CD14-positive monocyte (primary cell): ENCODE measurements at regions not wholly inside any gene's neighbourhood (a gene's known extent, or its start where the extent isn't known, plus 50 kb on each side); places are given as distances from the start of the nearest gene placed in this dataset.

ENCODE experiments used
- DNase-seq, 3 donors: peaks; one replicate each; pipeline ENCODE4 v3.0.0-alpha.2; 2011 to 2022
- H2AFZ ChIP-seq: 2 replicates; pipeline ENCODE4 v1.6.0; 2012; ENCODE audit warnings: mild to moderate bottlenecking, low read depth, low read length, inconsistent platforms; ENCODE audit not compliant: insufficient read depth, poor library complexity, severe bottlenecking
- H3K27ac ChIP-seq, 2 donors: 1 replicate in 1 of 2; 2 replicates in 1 of 2; pipeline ENCODE4 v1.5.1; 2012 to 2013; ENCODE audit warnings: low read length in 2 of 2, control low read depth in 1 of 2, inconsistent platforms in 1 of 2, low read depth in 1 of 2, mild to moderate bottlenecking in 1 of 2
- H3K27me3 ChIP-seq, 2 donors: one replicate each; pipeline versions ENCODE4 v1.6.0 to v1.6.1; 2011 to 2013; ENCODE audit warnings: low read length in 2 of 2; ENCODE audit not compliant: control insufficient read depth in 2 of 2, insufficient read depth in 2 of 2
- H3K36me3 ChIP-seq, 2 donors: replicated peaks in 1 of 2; 1 replicate in 1 of 2; 2 replicates in 1 of 2; pipeline versions ENCODE4 v1.5.1 to v1.6.1; 2012 to 2013; ENCODE audit warnings: low read length in 2 of 2, control low read depth in 1 of 2, inconsistent platforms in 1 of 2, mild to moderate bottlenecking in 1 of 2; ENCODE audit not compliant: insufficient read depth in 2 of 2, control insufficient read depth in 1 of 2
- H3K4me1 ChIP-seq, 2 donors: 1 replicate in 1 of 2; 2 replicates in 1 of 2; pipeline versions ENCODE4 v1.5.1 to v1.6.1; 2012 to 2013; ENCODE audit warnings: low read length in 2 of 2, control low read depth in 1 of 2, inconsistent platforms in 1 of 2, mild to moderate bottlenecking in 1 of 2, moderate library complexity in 1 of 2; ENCODE audit not compliant: insufficient read depth in 2 of 2, control insufficient read depth in 1 of 2
- H3K4me2 ChIP-seq: replicated peaks from 2 replicates; pipeline ENCODE3; 2012; ENCODE audit warnings: low read length, moderate library complexity, mild to moderate bottlenecking; ENCODE audit not compliant: poor library complexity, severe bottlenecking; ENCODE audit errors: extremely low read depth
- H3K4me3 ChIP-seq, 3 experiments: fragments of 200-600 bp in 1 of 3; sonication (generic) in 1 of 3; replicated peaks in 1 of 3; 1 replicate in 2 of 3; 2 replicates in 1 of 3; pipeline ENCODE4 v1.5.1; 2011 to 2013; ENCODE audit warnings: low read length in 3 of 3, mild to moderate bottlenecking in 3 of 3, control low read depth in 2 of 3, low read depth in 2 of 3, inconsistent platforms in 1 of 3, moderate library complexity in 1 of 3
- H3K79me2 ChIP-seq: 2 replicates; pipeline ENCODE4 v1.6.0; 2012; ENCODE audit warnings: mild to moderate bottlenecking, control low read depth, inconsistent platforms, low read length, moderate library complexity; ENCODE audit not compliant: insufficient read depth
- H3K9ac ChIP-seq: 2 replicates; pipeline ENCODE4 v1.6.0; 2017; ENCODE audit warnings: low read length, mild to moderate bottlenecking; ENCODE audit not compliant: insufficient read depth, poor library complexity, severe bottlenecking
- H3K9me3 ChIP-seq, 2 donors: replicated peaks in 1 of 2; 1 replicate in 1 of 2; 2 replicates in 1 of 2; pipeline versions ENCODE4 v1.5.1 to v1.6.1; 2012 to 2013; ENCODE audit warnings: low read length in 2 of 2, control low read depth in 1 of 2; ENCODE audit not compliant: control insufficient read depth in 1 of 2, insufficient read depth in 1 of 2
- H4K20me1 ChIP-seq: 2 replicates; pipeline ENCODE4 v1.6.0; 2012; ENCODE audit warnings: mild to moderate bottlenecking, low read length, control low read depth, moderate library complexity; ENCODE audit not compliant: insufficient read depth
- H3K27ac Mint-ChIP-seq, 7 donors: one replicate each; pipeline ENCODE4 v1.8.0; 2020; ENCODE audit warnings: mild to moderate bottlenecking in 7 of 7, mixed read lengths in 7 of 7, moderate library complexity in 6 of 7, inconsistent platforms in 2 of 7
- H3K27me3 Mint-ChIP-seq, 3 donors: one replicate each; pipeline ENCODE4 v1.8.0; 2021 to 2022; ENCODE audit warnings: low read depth in 3 of 3, mild to moderate bottlenecking in 3 of 3, mixed read lengths in 3 of 3, moderate library complexity in 3 of 3, inconsistent platforms in 1 of 3
- H3K36me3 Mint-ChIP-seq, 2 donors: one replicate each; pipeline ENCODE4 v1.8.0; 2020; ENCODE audit warnings: mixed read lengths in 2 of 2, inconsistent platforms in 1 of 2, mild to moderate bottlenecking in 1 of 2
- H3K4me1 Mint-ChIP-seq: one replicate; pipeline ENCODE4 v1.8.0; 2020; ENCODE audit warnings: mild to moderate bottlenecking, mixed read lengths
- H3K4me3 Mint-ChIP-seq, 2 donors: one replicate each; pipeline ENCODE4 v1.8.0; 2020; ENCODE audit warnings: mild to moderate bottlenecking in 2 of 2, mixed read lengths in 2 of 2, moderate library complexity in 1 of 2
- H3K9me3 Mint-ChIP-seq, 7 donors: one replicate each; pipeline ENCODE4 v1.8.0; 2020 to 2022; ENCODE audit warnings: mixed read lengths in 7 of 7, mild to moderate bottlenecking in 6 of 7, moderate library complexity in 6 of 7, inconsistent platforms in 2 of 7
- WGBS: methylation state at CpG from one replicate; pipeline ENCODE4 v1.1.5; 2013; ENCODE audit warnings: missing lambda C conversion rate; ENCODE audit not compliant: insufficient coverage; 5-methylcytosine and 5-hydroxymethylcytosine counted together
- intact Hi-C, 2 donors: fragments of 100-400 bp; cut with micrococcal nuclease; formaldehyde crosslinking; loops; one replicate each; pipeline versions ENCODE4 v1.15.0 to v1.15.1; 2023
- TF ChIP-seq, protein P1 (sequence below): fragments of 200-600 bp; IDR thresholded peaks from one replicate; pipeline ENCODE4 v1.8.0; 2022; ENCODE audit warnings: antibody characterized with exemption, mild to moderate bottlenecking

- intact Hi-C loops: no loop called here
- no CpG with 5 or more reads among the region's 2 CpGs for WGBS
- no peak overlapping the region for H3K9ac ChIP-seq
- no peaks in the 10 kb centered on the region for H3K4me1 ChIP-seq
- TF ChIP-seq, protein P1, sequence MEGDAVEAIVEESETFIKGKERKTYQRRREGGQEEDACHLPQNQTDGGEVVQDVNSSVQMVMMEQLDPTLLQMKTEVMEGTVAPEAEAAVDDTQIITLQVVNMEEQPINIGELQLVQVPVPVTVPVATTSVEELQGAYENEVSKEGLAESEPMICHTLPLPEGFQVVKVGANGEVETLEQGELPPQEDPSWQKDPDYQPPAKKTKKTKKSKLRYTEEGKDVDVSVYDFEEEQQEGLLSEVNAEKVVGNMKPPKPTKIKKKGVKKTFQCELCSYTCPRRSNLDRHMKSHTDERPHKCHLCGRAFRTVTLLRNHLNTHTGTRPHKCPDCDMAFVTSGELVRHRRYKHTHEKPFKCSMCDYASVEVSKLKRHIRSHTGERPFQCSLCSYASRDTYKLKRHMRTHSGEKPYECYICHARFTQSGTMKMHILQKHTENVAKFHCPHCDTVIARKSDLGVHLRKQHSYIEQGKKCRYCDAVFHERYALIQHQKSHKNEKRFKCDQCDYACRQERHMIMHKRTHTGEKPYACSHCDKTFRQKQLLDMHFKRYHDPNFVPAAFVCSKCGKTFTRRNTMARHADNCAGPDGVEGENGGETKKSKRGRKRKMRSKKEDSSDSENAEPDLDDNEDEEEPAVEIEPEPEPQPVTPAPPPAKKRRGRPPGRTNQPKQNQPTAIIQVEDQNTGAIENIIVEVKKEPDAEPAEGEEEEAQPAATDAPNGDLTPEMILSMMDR: no peak
- no peaks in the 10 kb centered on the region for H4K20me1 ChIP-seq
- H3K4me3 ChIP-seq: no peak overlapping the region
- no peaks in the 10 kb centered on the region for H3K27me3 Mint-ChIP-seq
- peaks cover 35 to 40% of the 10 kb centered on the region in 2 donors for H3K9me3 ChIP-seq
- no peaks in the 10 kb centered on the region for H3K79me2 ChIP-seq
- no peak overlapping the region for H2AFZ ChIP-seq
- no peak overlapping the region for H3K27ac Mint-ChIP-seq
- H3K4me3 Mint-ChIP-seq: no peak overlapping the region
- no peak overlapping the region for H3K4me2 ChIP-seq
- no peak overlapping the region for H3K27ac ChIP-seq
- peaks cover 8 to 31% (median 15%) of the 10 kb centered on the region in 7 donors for H3K9me3 Mint-ChIP-seq
- no peaks in the 10 kb centered on the region for H3K27me3 ChIP-seq
- H3K36me3 ChIP-seq: no peaks in the 10 kb centered on the region
- H3K36me3 Mint-ChIP-seq: no peaks in the 10 kb centered on the region
- no peak for DNase-seq
- H3K4me1 Mint-ChIP-seq: no peaks in the 10 kb centered on the region
Observed at GRCh38 chr4:188661502-188661901, 522.3 kb downstream of the TRIML1 start.

DNA sequence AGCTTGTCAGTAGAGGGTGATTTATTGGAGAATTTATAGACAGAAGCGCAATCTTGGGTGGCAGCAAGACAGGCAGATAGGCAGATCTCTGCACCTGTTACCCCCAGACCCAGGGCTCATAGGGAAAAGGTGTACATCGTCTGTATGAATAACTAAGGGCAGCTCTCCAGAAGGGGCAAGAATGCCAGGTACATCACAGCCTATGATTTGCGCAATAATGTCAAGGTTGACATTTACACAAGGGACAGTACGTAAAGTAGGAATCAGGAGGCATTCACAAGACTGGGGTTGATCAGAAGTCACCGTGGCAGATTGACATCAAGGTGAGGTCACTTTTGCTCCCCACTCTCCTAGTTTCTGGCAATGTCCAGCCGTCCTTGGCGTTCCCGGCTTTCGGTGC lies 524.1 kb downstream of the TRIML1 start:
- peaks cover 8 to 36% (median 14%) of the 10 kb centered on the region in 7 donors for H3K9me3 Mint-ChIP-seq
- no peak overlapping the region for H3K4me3 Mint-ChIP-seq
- H3K36me3 ChIP-seq: no peaks in the 10 kb centered on the region
- 88% methylated on average over 8 of the region's 9 CpGs for WGBS
- no peaks in the 10 kb centered on the region for H3K4me1 Mint-ChIP-seq
- no peak overlapping the region for H2AFZ ChIP-seq
- no peak overlapping the region for H3K4me3 ChIP-seq
- H3K27ac Mint-ChIP-seq: no peak overlapping the region
- H3K9me3 ChIP-seq: peaks cover 35 to 38% of the 10 kb centered on the region in 2 donors
- H3K9ac ChIP-seq: no peak overlapping the region
- no peaks in the 10 kb centered on the region for H3K36me3 Mint-ChIP-seq
- no peak overlapping the region for H3K4me2 ChIP-seq
- no peaks in the 10 kb centered on the region for H3K27me3 ChIP-seq
- TF ChIP-seq, protein P1: no peak
- no peaks in the 10 kb centered on the region for H3K4me1 ChIP-seq
- no peaks in the 10 kb centered on the region for H3K27me3 Mint-ChIP-seq
- H4K20me1 ChIP-seq: no peaks in the 10 kb centered on the region
- H3K79me2 ChIP-seq: no peaks in the 10 kb centered on the region
- DNase-seq: no peak
- intact Hi-C loops: no loop called here
- H3K27ac ChIP-seq: no peak overlapping the region
